Left lung (tissue), 4 donors: ENCODE measurements at regions not wholly inside any gene's neighbourhood (a gene's known extent, or its start where the extent isn't known, plus 50 kb on each side); places are given as distances from the start of the nearest gene placed in this dataset.

Source experiments
- ATAC-seq: fragments of 200-7000 bp; cut with Tn5 transposase; one replicate; pipeline ENCODE4 v1.9.1; 2020; ENCODE audit warnings: moderate library complexity
- DNase-seq, 4 donors: peaks; one replicate each; pipeline ENCODE4 v3.0.0-alpha.2; 2013 to 2020
- H3K27ac ChIP-seq, 2 donors: fragments of 200-600 bp; sonication (generic) in 1 of 2; one replicate each; pipeline versions ENCODE4 v1.5.0 to v1.8.0; 2020 to 2021
- H3K27me3 ChIP-seq, 2 donors: fragments of 200-600 bp; sonication (generic) in 1 of 2; one replicate each; pipeline versions ENCODE4 v1.5.0 to v1.8.0; 2020 to 2021
- H3K36me3 ChIP-seq, 2 donors: fragments of 200-600 bp; sonication (generic) in 1 of 2; one replicate each; pipeline versions ENCODE4 v1.5.0 to v1.8.0; 2020 to 2021
- H3K4me1 ChIP-seq, 2 donors: fragments of 200-600 bp; one replicate each; pipeline ENCODE4 v1.8.0; 2021
- H3K4me3 ChIP-seq, 2 donors: fragments of 200-600 bp; sonication (generic) in 1 of 2; one replicate each; pipeline versions ENCODE4 v1.5.0 to v1.8.0; 2020 to 2021; ENCODE audit warnings: mild to moderate bottlenecking in 1 of 2
- H3K9me3 ChIP-seq, 2 donors: fragments of 200-600 bp; sonication (generic) in 1 of 2; one replicate each; pipeline versions ENCODE4 v1.5.0 to v1.8.0; 2020 to 2021
- CTCF ChIP-seq, 2 donors: fragments of 200-600 bp; sonication (generic) in 1 of 2; IDR thresholded peaks; one replicate each; pipeline versions ENCODE4 v1.5.0 to v1.8.0; 2021; ENCODE audit warnings: antibody characterized with exemption in 2 of 2
- intact Hi-C, 2 donors: fragments of 100-400 bp; cut with DNase I; formaldehyde crosslinking; loops; one replicate each; pipeline versions ENCODE4 v1.11.2 to v1.14.2; 2022
- donor health status: DM: no; HTN: yes; CAD: no.
- donor health status: DM: no; HTN: no; CAD: no.

GRCh38 chr12:16136219-16136988 is 141.1 kb downstream of the SLC15A5 start:
- intact Hi-C loops = no loop called here
- H3K9me3 ChIP-seq = peaks cover 0 to 41% of the 10 kb centered on the region in 2 donors
- no peaks in the 10 kb centered on the region for H3K4me1 ChIP-seq
- no peak overlapping the region for H3K27ac ChIP-seq
- ATAC-seq (peak; percentile 76), DNase-seq (peak in 1 of 4 donors; percentile 20)
- H3K36me3 ChIP-seq = no peaks in the 10 kb centered on the region
- H3K27me3 ChIP-seq = no peaks in the 10 kb centered on the region
- TF ChIP-seq CTCF (IDR thresholded peaks at IDR 0.05) = no peak
- no peak overlapping the region for H3K4me3 ChIP-seq

GRCh38 chr12:16135323-16135722 is 142.2 kb downstream of the SLC15A5 start:
- Histone ChIP-seq H3K4me3 (no peak overlapping the region), H3K9me3 (peaks cover 0 to 50% of the 10 kb centered on the region in 2 donors), H3K36me3 (no peaks in the 10 kb centered on the region), H3K27ac (no peak overlapping the region), H3K27me3 (no peaks in the 10 kb centered on the region), H3K4me1 (no peaks in the 10 kb centered on the region)
- intact Hi-C loops = no loop called here
- TF ChIP-seq CTCF (IDR thresholded peaks at IDR 0.05) = no peak
- DNase-seq (no peak), ATAC-seq (no peak)

GRCh38 chr12:16130343-16130742 is 147.1 kb downstream of the SLC15A5 start:
- intact Hi-C loops = no loop called here
- Histone ChIP-seq H3K4me1 (no peaks in the 10 kb centered on the region), H3K4me3 (no peak overlapping the region), H3K27me3 (no peaks in the 10 kb centered on the region), H3K36me3 (no peaks in the 10 kb centered on the region), H3K9me3 (peaks cover 0 to 54% of the 10 kb centered on the region in 2 donors), H3K27ac (no peak overlapping the region)
- no peak for TF ChIP-seq CTCF (IDR thresholded peaks at IDR 0.05)
- ATAC-seq (no peak), DNase-seq (no peak)

- no peak for TF ChIP-seq CTCF (IDR thresholded peaks at IDR 0.05)
- Histone ChIP-seq H3K9me3 (no peaks in the 10 kb centered on the region), H3K4me1 (no peaks in the 10 kb centered on the region), H3K27ac (no peak overlapping the region), H3K4me3 (no peak overlapping the region), H3K27me3 (no peaks in the 10 kb centered on the region), H3K36me3 (no peaks in the 10 kb centered on the region)
- intact Hi-C loops = no loop called here
- DNase-seq (no peak), ATAC-seq (no peak)
These were observed 155.5 kb downstream of the SLC15A5 start for GRCh38 chr12:16121953-16122352.

GRCh38 chr12:16119618-16120415 is 157.7 kb downstream of the SLC15A5 start:
- Histone ChIP-seq H3K27ac (no peak overlapping the region), H3K4me1 (no peaks in the 10 kb centered on the region), H3K27me3 (no peaks in the 10 kb centered on the region), H3K9me3 (no peaks in the 10 kb centered on the region), H3K36me3 (no peaks in the 10 kb centered on the region), H3K4me3 (no peak overlapping the region)
- no peak for DNase-seq
- ATAC-seq = peak; percentile 59
- intact Hi-C loops = no loop called here
- TF ChIP-seq CTCF (IDR thresholded peaks at IDR 0.05) = no peak
